HG02884 (cell line): ENCODE measurements at regions not wholly inside any gene's neighbourhood (a gene's known extent, or its start where the extent isn't known, plus 50 kb on each side); places are given as distances from the start of the nearest gene placed in this dataset.

Experiments
- ATAC-seq: cut with Tn5 transposase; IDR thresholded peaks from one replicate; pipeline ENCODE4 v1.9.1; 2021; ENCODE audit warnings: mild to moderate bottlenecking, moderate library complexity; ENCODE audit not compliant: unreplicated experiment

GRCh38 chr4:96166806-96167205, 326.9 kb downstream of the PDHA2 start:
- ATAC-seq = no peak

DNA sequence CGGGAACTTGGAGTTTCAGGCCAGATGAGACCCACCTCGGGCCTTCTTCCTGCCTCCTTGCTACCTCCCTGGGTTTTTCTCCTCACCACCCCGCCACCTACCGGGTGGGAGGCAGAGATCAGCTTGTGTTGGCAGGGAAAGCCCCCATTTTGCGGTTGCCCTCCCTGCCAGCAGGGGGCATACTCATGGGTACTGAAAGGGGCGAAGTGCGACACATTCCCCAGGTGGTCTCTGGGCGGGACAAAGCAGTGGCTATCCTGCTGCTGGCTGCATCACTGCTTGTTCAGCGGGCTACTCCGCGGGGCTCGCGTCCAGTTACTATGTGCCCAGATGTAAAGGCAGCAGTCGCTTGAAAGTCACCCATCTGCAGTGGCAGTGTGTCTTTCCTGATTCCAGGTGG, 330.3 kb downstream of the PDHA2 start:
- ATAC-seq = no peak

DNA sequence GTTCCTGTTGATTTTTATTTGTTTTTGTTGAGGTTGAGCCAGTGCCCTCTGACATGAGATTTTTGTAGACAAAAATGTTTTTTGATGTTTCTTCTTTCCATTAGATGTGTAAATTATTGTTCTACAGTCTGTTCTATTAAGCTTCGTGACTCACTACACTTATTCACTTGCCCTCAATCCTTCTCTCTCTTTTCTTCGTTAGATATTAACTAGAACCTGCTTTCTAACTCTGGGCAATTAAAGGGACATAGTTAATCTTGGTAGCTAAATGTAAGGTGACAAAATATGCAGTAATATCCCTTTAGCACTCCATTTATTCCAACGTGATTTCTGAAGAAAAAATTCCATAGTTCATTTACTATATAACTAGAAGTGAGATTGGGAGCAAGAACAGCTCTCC, 333.9 kb downstream of the PDHA2 start:
- ATAC-seq = no peak

DNA sequence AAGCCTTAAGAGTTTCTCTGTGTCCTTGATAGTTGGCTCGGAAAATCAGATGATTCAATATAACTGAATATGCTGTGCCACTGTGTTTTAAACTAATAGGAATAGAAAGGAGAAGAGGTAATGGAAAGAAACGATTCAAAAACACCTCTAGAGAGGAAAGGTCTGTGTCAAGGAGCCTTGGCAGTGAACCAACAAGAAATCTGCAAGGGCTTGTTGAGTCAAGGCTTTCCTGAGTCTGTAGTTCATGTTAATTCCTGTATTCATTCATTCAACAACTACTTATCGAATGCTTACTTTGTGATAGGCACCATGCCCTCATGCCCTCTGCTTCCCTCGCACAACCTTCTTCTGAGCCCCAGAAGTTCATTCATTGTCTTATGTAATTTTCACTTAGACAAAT, 336.0 kb downstream of the PDHA2 start:
- ATAC-seq = no peak

DNA sequence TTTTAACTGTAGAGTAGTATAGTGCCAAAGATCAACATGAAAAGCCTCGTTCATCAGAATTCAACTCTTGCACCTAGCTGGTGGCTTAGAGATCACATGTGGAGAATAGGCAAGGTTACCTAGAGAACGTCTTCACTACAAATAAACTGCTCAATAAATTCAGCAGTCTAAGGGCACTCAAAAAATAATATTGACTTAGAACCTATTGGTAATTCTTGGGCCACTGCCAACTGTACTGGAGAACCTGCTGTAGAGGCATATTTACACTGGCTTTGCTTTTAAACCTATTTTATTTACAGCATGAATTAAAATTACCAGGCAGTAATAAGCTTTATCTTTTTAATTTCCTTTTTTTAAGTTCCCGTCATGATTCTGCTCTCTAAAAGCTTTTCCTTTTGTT, 343.7 kb downstream of the PDHA2 start:
- no peak for ATAC-seq

DNA sequence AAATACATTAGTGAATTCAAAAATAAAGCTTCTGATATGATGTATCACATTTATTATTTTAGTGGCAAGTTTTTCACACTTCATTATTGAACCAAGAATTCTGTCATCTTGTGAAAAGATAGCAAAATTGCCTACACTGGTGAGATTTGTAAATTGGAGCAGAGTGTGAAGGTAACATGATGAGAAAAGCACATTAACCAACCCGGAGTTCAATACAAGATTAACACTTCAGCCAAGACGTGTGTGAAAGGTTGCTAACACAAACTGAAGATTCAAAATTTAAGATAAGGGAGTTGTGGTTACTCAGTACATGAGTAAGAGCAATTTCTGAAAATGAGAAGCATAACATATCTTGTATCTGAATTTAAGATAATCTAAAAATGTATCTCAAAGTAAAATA, 346.7 kb downstream of the PDHA2 start:
- ATAC-seq = no peak

DNA sequence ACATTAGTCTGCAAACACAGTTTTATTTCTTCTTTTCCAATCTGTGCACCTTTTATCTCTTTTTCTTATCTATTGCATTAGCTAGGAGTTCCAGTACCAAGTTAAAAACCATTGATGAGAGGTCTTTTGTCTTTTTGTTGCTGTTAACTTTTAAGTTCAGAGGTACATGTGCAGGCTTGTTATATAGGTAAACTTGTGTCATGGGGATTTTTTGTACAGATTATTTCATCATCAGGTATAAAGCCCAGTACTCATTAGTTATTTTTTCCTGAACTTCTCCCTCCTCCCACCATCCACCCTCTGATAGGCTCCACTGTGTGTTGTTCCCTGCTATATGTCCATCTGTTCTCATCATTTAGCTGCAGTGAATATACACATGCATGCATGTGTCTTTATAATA, 349.9 kb downstream of the PDHA2 start:
- no peak for ATAC-seq

- ATAC-seq = no peak
Observed at GRCh38 chr4:96193061-96193460, 353.2 kb downstream of the PDHA2 start.

DNA sequence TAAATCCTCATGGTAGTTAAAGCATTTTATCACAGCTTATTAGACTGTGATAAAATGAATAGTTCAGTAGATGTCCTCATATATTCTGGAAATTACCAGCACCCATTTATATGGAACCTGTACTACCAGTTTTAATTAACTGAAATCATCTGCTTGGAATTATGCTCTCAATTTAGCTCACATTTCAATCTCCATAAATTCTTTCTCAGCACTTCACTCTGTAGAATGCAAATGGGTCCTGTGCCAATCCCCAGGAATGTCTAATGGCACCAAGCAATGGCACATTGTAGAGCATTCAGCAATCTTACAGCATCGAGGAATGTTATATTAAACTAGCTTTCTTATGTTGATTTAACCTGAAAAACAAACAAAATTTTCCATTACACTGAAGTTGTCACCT, 355.1 kb downstream of the PDHA2 start:
- ATAC-seq = no peak

DNA sequence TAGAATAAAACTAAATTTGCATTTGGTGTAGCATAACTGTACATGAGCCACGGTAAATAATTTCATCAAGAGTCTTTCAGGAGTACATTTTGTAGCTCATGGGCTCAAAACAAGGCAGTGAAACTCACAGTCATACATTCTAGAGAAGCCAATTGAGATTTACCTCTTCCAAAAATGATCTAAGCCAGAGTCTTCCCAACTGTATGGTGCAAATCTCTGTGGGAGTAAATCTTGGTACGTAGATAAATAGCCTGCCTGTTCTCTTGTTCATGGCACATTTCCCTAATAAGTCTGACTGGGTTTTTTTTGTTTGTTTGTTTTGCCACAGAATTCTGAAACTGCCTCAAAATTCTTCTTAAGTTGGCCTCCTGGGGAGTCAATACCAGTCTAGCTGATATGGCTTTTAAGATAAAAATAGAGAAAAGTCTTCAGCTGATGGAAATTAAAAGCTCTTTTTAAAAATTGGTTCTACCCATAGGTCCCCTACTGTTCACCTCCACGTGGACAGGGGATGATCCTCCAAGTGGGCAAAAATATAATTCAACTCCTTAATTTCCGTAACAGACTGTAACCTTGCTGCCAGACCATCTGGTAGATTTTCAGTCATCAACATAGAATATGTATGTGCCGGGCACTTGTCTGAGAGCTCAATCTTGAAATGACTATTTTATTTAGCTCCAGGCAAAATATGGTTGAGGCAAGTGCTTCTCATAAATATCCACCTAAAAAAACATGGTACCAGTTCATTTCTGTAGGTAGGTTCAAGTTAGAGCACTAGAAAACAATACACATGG, 365.4 kb downstream of the PDHA2 start:
- no peak for ATAC-seq

DNA sequence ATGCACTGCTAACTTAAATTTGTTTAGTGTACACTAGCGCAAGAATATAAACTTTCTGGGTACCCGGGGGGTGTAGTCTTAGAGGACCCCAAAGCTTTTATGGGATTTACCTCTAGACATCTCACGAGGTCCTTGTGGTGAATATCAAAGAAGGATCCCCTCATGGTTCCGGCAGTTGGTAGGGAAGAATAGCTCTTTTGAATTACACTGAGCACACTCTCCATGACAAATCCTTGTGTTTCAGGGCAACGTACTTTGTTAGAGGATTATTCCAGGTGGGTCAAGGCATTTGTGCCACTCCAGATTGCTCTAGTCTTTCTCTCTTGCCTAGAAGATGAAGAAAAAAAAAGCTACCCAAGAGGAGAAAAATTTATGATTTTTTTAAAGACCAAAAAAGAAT, 387.6 kb downstream of the PDHA2 start:
- no peak for ATAC-seq

GRCh38 chr4:96228463-96228862, 388.6 kb downstream of the PDHA2 start:
- ATAC-seq = no peak

DNA sequence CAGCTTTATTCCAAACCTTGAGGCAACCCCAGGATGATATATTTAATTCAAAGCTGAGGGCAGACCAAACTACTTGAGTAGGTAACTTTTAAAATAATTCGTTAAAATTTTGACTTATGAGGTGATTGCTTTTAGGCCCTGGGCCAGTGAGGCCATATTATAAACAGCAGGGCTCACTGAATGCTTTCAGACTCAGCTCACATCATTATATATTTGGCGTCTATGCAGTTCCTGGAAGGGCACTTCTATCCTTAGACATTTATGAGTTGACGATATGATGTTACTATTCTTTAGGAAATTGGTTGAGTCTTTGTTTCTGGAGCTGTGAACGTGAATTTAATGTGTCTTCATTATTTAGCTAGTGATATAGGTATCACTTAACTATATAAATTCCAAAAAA, 400.1 kb downstream of the PDHA2 start:
- no peak for ATAC-seq

DNA sequence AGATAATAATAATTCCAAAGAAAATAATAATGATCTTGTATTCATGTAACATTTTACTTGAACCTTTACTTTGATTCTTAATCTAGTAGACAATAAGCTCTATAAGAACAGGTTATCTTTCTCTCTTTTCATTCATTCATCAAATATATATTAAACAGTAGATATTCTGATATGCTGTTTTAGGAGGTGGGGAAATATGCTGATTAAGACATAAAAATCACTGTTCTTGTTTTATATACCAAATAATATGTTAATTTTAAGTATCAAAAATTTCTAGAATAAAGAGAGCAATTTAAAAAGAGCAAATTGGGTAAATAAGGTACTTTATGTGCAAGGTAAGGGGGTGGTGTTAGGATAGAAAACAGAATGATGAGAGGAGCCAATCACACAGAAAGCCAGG, 401.9 kb downstream of the PDHA2 start:
- no peak for ATAC-seq

GRCh38 chr4:96247096-96247495, 407.2 kb downstream of the PDHA2 start:
- no peak for ATAC-seq

DNA sequence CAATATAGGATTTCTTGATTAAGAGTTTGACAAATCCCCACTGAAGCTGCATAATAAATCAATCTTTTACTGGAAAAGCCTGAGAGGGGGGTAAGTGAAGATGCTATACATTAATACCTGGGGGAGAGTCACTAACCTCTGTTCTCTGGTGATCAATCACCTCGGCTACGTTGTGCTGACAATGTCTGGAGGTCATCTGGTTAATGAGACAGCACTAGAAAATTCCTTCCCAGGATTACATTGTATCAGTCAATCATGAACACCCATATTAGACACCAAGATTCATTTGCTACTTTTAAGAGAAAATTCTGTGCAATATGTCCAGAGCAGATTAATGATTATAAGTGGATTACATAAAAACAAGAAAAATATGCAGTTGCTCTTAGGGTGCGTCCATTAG, 408.3 kb downstream of the PDHA2 start:
- ATAC-seq = no peak

- no peak for ATAC-seq
Observed at GRCh38 chr4:96260064-96260682, 420.3 kb downstream of the PDHA2 start.

DNA sequence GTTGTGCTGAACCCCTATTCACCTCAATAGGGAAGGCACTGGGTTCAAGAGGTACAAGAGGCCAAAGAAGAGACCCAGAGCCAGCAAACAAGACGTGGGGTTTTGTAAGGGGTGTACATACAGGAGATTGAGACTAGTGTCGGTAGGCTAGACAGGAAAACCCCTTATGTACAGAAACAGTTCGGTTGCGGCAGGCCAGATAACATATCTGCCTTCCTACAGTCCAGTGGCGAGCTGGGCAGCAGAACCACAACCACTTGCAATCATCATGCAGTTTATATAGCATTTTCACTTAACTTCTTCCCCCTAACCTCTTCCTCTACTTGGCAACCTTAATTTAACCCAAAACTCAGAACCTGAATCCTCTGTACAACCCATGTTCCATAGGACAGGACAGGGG, 422.2 kb downstream of the PDHA2 start:
- ATAC-seq = no peak

GRCh38 chr4:96263291-96263690, 423.4 kb downstream of the PDHA2 start:
- ATAC-seq = no peak

- ATAC-seq = no peak
Observed at GRCh38 chr4:96264941-96265463, 425.1 kb downstream of the PDHA2 start.

DNA sequence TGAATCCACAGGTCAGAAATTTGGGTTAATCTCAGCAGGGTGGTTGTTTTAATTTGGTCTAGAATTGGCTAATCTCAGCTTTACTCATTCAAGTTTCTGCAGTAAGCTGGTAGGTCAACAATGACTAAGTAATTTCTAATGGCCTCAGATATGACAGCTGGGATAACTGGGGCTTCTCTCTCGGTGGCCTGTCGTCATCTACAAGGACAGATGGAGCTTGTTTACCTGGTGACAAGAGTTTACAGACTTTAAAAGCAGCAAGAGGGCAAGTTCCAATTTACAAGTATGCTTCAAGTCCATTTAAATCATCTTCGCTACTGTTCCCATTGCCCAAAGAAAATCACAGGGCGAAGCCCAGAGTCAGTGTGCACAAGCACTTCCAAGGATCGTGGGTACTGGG, 453.9 kb downstream of the PDHA2 start:
- ATAC-seq = no peak

- ATAC-seq = no peak
Observed at GRCh38 chr4:96295143-96295741, 455.3 kb downstream of the PDHA2 start.
